Tibial nerve (tissue), 4 donors: ENCODE measurements at regions not wholly inside any gene's neighbourhood (a gene's known extent, or its start where the extent isn't known, plus 50 kb on each side); places are given as distances from the start of the nearest gene placed in this dataset.

Experiments used
- DNase-seq, 2 donors: peaks; one replicate each; pipeline ENCODE4 v3.0.0-alpha.2; 2019; ENCODE audit warnings: low spot score in 2 of 2
- H3K27ac ChIP-seq, 4 donors: fragments of 200-600 bp; sonication (generic) in 3 of 4; one replicate each; pipeline ENCODE4 v1.5.1; 2017 to 2019; ENCODE audit warnings: mild to moderate bottlenecking in 1 of 4
- H3K27me3 ChIP-seq, 2 donors: fragments of 200-600 bp; sonication (generic) in 1 of 2; one replicate each; pipeline versions ENCODE4 v1.5.1 to v1.6.0; 2017 to 2019
- H3K36me3 ChIP-seq, 3 donors: fragments of 200-600 bp; sonication (generic); one replicate each; pipeline ENCODE4 v1.5.1; 2018 to 2019
- H3K4me1 ChIP-seq, 4 donors: fragments of 200-600 bp; sonication (generic) in 3 of 4; one replicate each; pipeline ENCODE4 v1.5.1; 2017 to 2019
- H3K4me3 ChIP-seq, 4 donors: fragments of 200-600 bp; sonication (generic) in 3 of 4; one replicate each; pipeline ENCODE4 v1.5.1; 2017 to 2019; ENCODE audit warnings: mild to moderate bottlenecking in 1 of 4, moderate library complexity in 1 of 4
- H3K9me3 ChIP-seq, 4 donors: fragments of 200-600 bp; sonication (generic) in 3 of 4; one replicate each; pipeline ENCODE4 v1.5.1; 2017 to 2019
- CTCF ChIP-seq, 5 experiments: fragments of 200-600 bp in 3 of 5; fragments of 450-650 bp in 2 of 5; sonication (generic) in 3 of 5; IDR thresholded peaks; one replicate each; pipeline ENCODE4 v1.5.1; 2016 to 2019; ENCODE audit warnings: antibody characterized with exemption in 5 of 5, mild to moderate bottlenecking in 3 of 5, moderate library complexity in 2 of 5
- EP300 ChIP-seq, 2 donors: sonication (generic); formaldehyde crosslinking; IDR thresholded peaks; one replicate each; pipeline ENCODE4 v1.6.1; 2017; ENCODE audit warnings: antibody characterized with exemption in 2 of 2, mild to moderate bottlenecking in 1 of 2
- POLR2A ChIP-seq, 2 donors: fragments of 450-650 bp; IDR thresholded peaks; one replicate each; pipeline ENCODE4 v1.6.1; 2017; ENCODE audit warnings: antibody characterized with exemption in 2 of 2, mild to moderate bottlenecking in 2 of 2, moderate library complexity in 2 of 2
- WGBS, 2 donors: methylation state at CpG; one replicate each; pipeline ENCODE4 v1.1.5; 2018; 5-methylcytosine and 5-hydroxymethylcytosine counted together

- H3K4me1 ChIP-seq, result no peaks in the 10 kb centered on the region
- H3K4me3 ChIP-seq, result no peak overlapping the region
- H3K27me3 ChIP-seq, result no peaks in the 10 kb centered on the region
- no peaks in the 10 kb centered on the region for H3K9me3 ChIP-seq
- no peak for DNase-seq
- WGBS, 2 donors, result 92 to 96% methylated on average over 4 of the region's 4 CpGs
- no peaks in the 10 kb centered on the region for H3K36me3 ChIP-seq
- H3K27ac ChIP-seq, result no peak overlapping the region
- TF ChIP-seq POLR2A (IDR thresholded peaks at IDR 0.05) (no peak), EP300 (IDR thresholded peaks at IDR 0.05) (no peak), CTCF (IDR thresholded peaks at IDR 0.05) (no peak)
Measured at GRCh38 chr5:116686438-116686837, 111.8 kb upstream of the SEMA6A start.

- no peak for DNase-seq
- no peaks in the 10 kb centered on the region for H3K27me3 ChIP-seq
- no peaks in the 10 kb centered on the region for H3K4me1 ChIP-seq
- WGBS, 2 donors, result 84 to 85% methylated on average over 9 of the region's 9 CpGs
- no peaks in the 10 kb centered on the region for H3K36me3 ChIP-seq
- no peaks in the 10 kb centered on the region for H3K9me3 ChIP-seq
- H3K4me3 ChIP-seq, result no peak overlapping the region
- H3K27ac ChIP-seq, result no peak overlapping the region
- TF ChIP-seq EP300 (IDR thresholded peaks at IDR 0.05), result no peak
- no peak for TF ChIP-seq POLR2A (IDR thresholded peaks at IDR 0.05)
- no peak for TF ChIP-seq CTCF (IDR thresholded peaks at IDR 0.05)
Measured at GRCh38 chr5:116685931-116686330, 111.3 kb upstream of the SEMA6A start.

- 91% methylated on average over 6 of the region's 6 CpGs for WGBS, 2 donors
- Histone ChIP-seq H3K27me3 (no peaks in the 10 kb centered on the region), H3K9me3 (no peaks in the 10 kb centered on the region), H3K27ac (no peak overlapping the region), H3K4me3 (no peak overlapping the region), H3K36me3 (no peaks in the 10 kb centered on the region), H3K4me1 (no peaks in the 10 kb centered on the region)
- TF ChIP-seq CTCF (IDR thresholded peaks at IDR 0.05) (no peak), POLR2A (IDR thresholded peaks at IDR 0.05) (no peak), EP300 (IDR thresholded peaks at IDR 0.05) (no peak)
- DNase-seq, result no peak
Measured at GRCh38 chr5:116685069-116685468, 110.4 kb upstream of the SEMA6A start.

- no peak for DNase-seq
- Histone ChIP-seq H3K27ac (no peak overlapping the region), H3K4me1 (no peaks in the 10 kb centered on the region), H3K36me3 (no peaks in the 10 kb centered on the region), H3K9me3 (no peaks in the 10 kb centered on the region), H3K27me3 (no peaks in the 10 kb centered on the region), H3K4me3 (no peak overlapping the region)
- TF ChIP-seq CTCF (IDR thresholded peaks at IDR 0.05) (no peak), POLR2A (IDR thresholded peaks at IDR 0.05) (no peak), EP300 (IDR thresholded peaks at IDR 0.05) (no peak)
- 50 to 62% methylated on average over 7 of the region's 7 CpGs for WGBS, 2 donors
Measured at GRCh38 chr5:116681334-116682013, 106.9 kb upstream of the SEMA6A start.

GRCh38 chr5:116675626-116675910, 100.9 kb upstream of the SEMA6A start:
- peaks cover 0 to 9% (median 0%) of the 10 kb centered on the region in 4 donors for H3K4me1 ChIP-seq
- DNase-seq, result no peak
- H3K36me3 ChIP-seq, result no peaks in the 10 kb centered on the region
- H3K4me3 ChIP-seq, result no peak overlapping the region
- WGBS, 2 donors, result 49 to 55% methylated on average over 4 of the region's 4 CpGs
- no peaks in the 10 kb centered on the region for H3K9me3 ChIP-seq
- TF ChIP-seq EP300 (IDR thresholded peaks at IDR 0.05) (no peak), POLR2A (IDR thresholded peaks at IDR 0.05) (no peak), CTCF (IDR thresholded peaks at IDR 0.05) (no peak)
- no peak overlapping the region for H3K27ac ChIP-seq
- no peaks in the 10 kb centered on the region for H3K27me3 ChIP-seq
